Hepatocyte (in vitro differentiated cells): ENCODE measurements at regions not wholly inside any gene's neighbourhood (a gene's known extent, or its start where the extent isn't known, plus 50 kb on each side); places are given as distances from the start of the nearest gene placed in this dataset.

Experiments
- EZH2 ChIP-seq: fragments of 200-600 bp; sonication (generic); IDR thresholded peaks from 2 replicates; pipeline ENCODE4 v1.6.1; 2016; ENCODE audit warnings: antibody characterized with exemption, mild to moderate bottlenecking, borderline replicate concordance
- EZH2phosphoT487 ChIP-seq: fragments of 200-600 bp; sonication (generic); IDR thresholded peaks from one replicate; pipeline ENCODE4 v1.6.1; 2018; ENCODE audit warnings: antibody characterized with exemption, mild to moderate bottlenecking, low read depth, moderate library complexity; ENCODE audit not compliant: unreplicated experiment, severe bottlenecking
- TF ChIP-seq, protein P1 (sequence below): fragments of 200-600 bp; sonication (generic); IDR thresholded peaks from 2 replicates; pipeline ENCODE4 v1.5.1; 2016; ENCODE audit warnings: antibody characterized with exemption, mild to moderate bottlenecking; ENCODE audit not compliant: poor library complexity

DNA sequence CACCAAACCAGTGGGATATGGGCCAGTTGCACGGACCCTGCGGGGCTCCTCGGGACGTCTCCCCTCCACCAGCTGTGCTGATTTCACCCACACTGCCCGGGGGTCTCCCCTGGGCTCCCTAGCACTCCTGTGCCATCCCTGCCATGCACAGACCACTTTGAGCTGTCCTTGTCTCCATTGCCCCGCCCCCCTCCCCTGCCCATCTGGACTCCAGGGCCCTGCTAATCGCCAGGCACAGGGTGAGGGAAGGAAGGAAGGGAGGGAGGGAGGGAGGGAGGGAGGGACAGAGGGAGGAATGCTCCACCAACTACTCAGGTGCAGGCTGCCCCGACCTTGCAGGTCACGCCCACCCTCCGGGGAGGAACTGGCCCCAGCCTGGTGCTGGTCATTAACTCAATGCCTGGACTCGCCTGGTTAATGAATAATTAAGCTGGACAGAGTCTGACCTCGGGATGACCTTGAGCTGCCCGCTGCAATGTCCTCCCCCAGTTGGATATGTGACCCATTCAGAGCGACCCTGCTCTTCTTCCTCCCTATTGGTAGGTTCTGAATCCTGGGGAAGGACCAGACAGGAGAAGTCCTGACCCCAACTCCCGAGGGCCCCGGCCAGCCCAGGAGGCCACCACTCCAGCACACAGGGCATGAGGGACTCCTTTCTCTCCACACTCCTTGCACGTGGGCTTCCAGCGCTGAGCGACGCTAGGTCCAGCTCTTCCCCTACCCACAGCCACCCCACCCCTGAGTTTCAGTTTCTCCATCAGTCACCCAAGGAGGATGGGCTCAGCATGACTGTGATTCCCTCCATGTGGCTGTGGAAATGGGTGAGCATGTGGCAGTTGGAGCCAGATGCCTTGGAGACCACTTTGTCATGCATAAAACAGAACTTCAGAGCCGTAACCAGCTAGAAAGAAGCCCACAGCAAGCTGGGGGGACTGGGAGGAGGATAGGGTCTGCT, 62.1 kb downstream of the C9orf50 start:
- TF ChIP-seq EZH2, result no peak
- TF ChIP-seq, protein P1, sequence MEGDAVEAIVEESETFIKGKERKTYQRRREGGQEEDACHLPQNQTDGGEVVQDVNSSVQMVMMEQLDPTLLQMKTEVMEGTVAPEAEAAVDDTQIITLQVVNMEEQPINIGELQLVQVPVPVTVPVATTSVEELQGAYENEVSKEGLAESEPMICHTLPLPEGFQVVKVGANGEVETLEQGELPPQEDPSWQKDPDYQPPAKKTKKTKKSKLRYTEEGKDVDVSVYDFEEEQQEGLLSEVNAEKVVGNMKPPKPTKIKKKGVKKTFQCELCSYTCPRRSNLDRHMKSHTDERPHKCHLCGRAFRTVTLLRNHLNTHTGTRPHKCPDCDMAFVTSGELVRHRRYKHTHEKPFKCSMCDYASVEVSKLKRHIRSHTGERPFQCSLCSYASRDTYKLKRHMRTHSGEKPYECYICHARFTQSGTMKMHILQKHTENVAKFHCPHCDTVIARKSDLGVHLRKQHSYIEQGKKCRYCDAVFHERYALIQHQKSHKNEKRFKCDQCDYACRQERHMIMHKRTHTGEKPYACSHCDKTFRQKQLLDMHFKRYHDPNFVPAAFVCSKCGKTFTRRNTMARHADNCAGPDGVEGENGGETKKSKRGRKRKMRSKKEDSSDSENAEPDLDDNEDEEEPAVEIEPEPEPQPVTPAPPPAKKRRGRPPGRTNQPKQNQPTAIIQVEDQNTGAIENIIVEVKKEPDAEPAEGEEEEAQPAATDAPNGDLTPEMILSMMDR, result no peak
- no peak for TF ChIP-seq EZH2phosphoT487
